Liver (tissue), 8 donors: ENCODE measurements at regions not wholly inside any gene's neighbourhood (a gene's known extent, or its start where the extent isn't known, plus 50 kb on each side); places are given as distances from the start of the nearest gene placed in this dataset.

Experiments
- DNase-seq: peaks from one replicate; pipeline ENCODE4 v3.0.0-alpha.2; 2017; ENCODE audit warnings: low spot score
- H3K27ac ChIP-seq, 2 donors: one replicate each; pipeline ENCODE4 v1.7.0; 2013; ENCODE audit warnings: inconsistent platforms in 2 of 2, low read length in 2 of 2, control low read depth in 1 of 2, low read depth in 1 of 2, mild to moderate bottlenecking in 1 of 2
- H3K27me3 ChIP-seq, 4 donors: one replicate each; pipeline versions ENCODE4 v1.6.1 to v1.7.0; 2013; ENCODE audit warnings: low read length in 3 of 4, inconsistent platforms in 1 of 4, mild to moderate bottlenecking in 1 of 4, moderate library complexity in 1 of 4; ENCODE audit not compliant: control insufficient read depth in 4 of 4, insufficient read depth in 4 of 4
- H3K36me3 ChIP-seq, 4 donors: one replicate each; pipeline versions ENCODE4 v1.6.1 to v1.7.0; 2013; ENCODE audit warnings: low read length in 3 of 4, mild to moderate bottlenecking in 3 of 4, low read depth in 1 of 4, moderate library complexity in 1 of 4; ENCODE audit not compliant: control insufficient read depth in 4 of 4, insufficient read depth in 3 of 4
- H3K4me1 ChIP-seq, 4 donors: one replicate each; pipeline versions ENCODE4 v1.6.1 to v1.7.0; 2013; ENCODE audit warnings: low read length in 3 of 4, mild to moderate bottlenecking in 3 of 4, moderate library complexity in 1 of 4; ENCODE audit not compliant: control insufficient read depth in 4 of 4, insufficient read depth in 4 of 4
- H3K4me3 ChIP-seq, 3 donors: one replicate each; pipeline versions ENCODE4 v1.6.1 to v1.7.0; 2013; ENCODE audit warnings: low read length in 3 of 3, control low read depth in 1 of 3, low read depth in 1 of 3, mild to moderate bottlenecking in 1 of 3
- H3K9ac ChIP-seq, 2 donors: one replicate each; pipeline ENCODE4 v1.7.0; 2013; ENCODE audit warnings: low read length in 2 of 2, mild to moderate bottlenecking in 2 of 2, moderate library complexity in 2 of 2, control low read depth in 1 of 2, low read depth in 1 of 2
- H3K9me3 ChIP-seq, 4 donors: one replicate each; pipeline versions ENCODE4 v1.6.1 to v1.7.0; 2013; ENCODE audit warnings: low read length in 3 of 4; ENCODE audit not compliant: control insufficient read depth in 4 of 4
- EGR1 ChIP-seq, 2 donors: IDR thresholded peaks; 2 replicates each; pipeline ENCODE4 v1.6.1; 2016 to 2018; ENCODE audit warnings: antibody characterized with exemption in 2 of 2, low read depth in 2 of 2
- FOXA1 ChIP-seq: IDR thresholded peaks from 2 replicates; pipeline ENCODE4 v1.6.1; 2016; ENCODE audit warnings: antibody characterized with exemption
- FOXA2 ChIP-seq: IDR thresholded peaks from 2 replicates; pipeline ENCODE4 v1.6.1; 2016; ENCODE audit warnings: antibody characterized with exemption
- GABPA ChIP-seq, 2 donors: IDR thresholded peaks in 1 of 2; conservative IDR thresholded peaks in 1 of 2; 2 replicates each; pipeline ENCODE4 v1.6.1; 2016; ENCODE audit warnings: antibody characterized with exemption in 2 of 2, mild to moderate bottlenecking in 1 of 2, moderate library complexity in 1 of 2
- HNF4A ChIP-seq, 2 donors: conservative IDR thresholded peaks; 2 replicates each; pipeline ENCODE4 v1.6.1; 2016; ENCODE audit warnings: antibody characterized with exemption in 2 of 2, mild to moderate bottlenecking in 2 of 2
- HNF4G ChIP-seq: IDR thresholded peaks from 2 replicates; pipeline ENCODE4 v1.6.1; 2016; ENCODE audit warnings: antibody characterized with exemption
- JUND ChIP-seq, 2 donors: IDR thresholded peaks; 2 replicates each; pipeline ENCODE4 v1.6.1; 2016; ENCODE audit warnings: antibody characterized with exemption in 2 of 2
- NR2F2 ChIP-seq: IDR thresholded peaks from 2 replicates; pipeline ENCODE4 v1.6.1; 2016; ENCODE audit warnings: antibody characterized with exemption
- RAD21 ChIP-seq, 2 donors: IDR thresholded peaks; 2 replicates each; pipeline ENCODE4 v1.6.1; 2016; ENCODE audit warnings: antibody characterized with exemption in 2 of 2, mild to moderate bottlenecking in 2 of 2
- SP1 ChIP-seq: IDR thresholded peaks from 2 replicates; pipeline ENCODE4 v1.6.1; 2018; ENCODE audit warnings: antibody characterized with exemption, mild to moderate bottlenecking
- TAF1 ChIP-seq: conservative IDR thresholded peaks from 2 replicates; pipeline ENCODE4 v1.6.1; 2016; ENCODE audit warnings: antibody characterized with exemption, mild to moderate bottlenecking
- YY1 ChIP-seq: IDR thresholded peaks from 2 replicates; pipeline ENCODE4 v1.6.1; 2016; ENCODE audit warnings: antibody characterized with exemption, mild to moderate bottlenecking
- WGBS: extraction: QIAGEN DNeasy Blood & Tissue Kit; methylation state at CpG from one replicate; pipeline ENCODE4 v1.1.7; 2013; 5-methylcytosine and 5-hydroxymethylcytosine counted together
- TF ChIP-seq, protein P1 (sequence below): IDR thresholded peaks from 2 replicates; pipeline ENCODE4 v1.6.1; 2016; ENCODE audit warnings: antibody characterized with exemption
- TF ChIP-seq, protein P2 (sequence below): fragments of 150-350 bp; IDR thresholded peaks from 2 replicates; pipeline ENCODE4 v1.5.1; 2017; ENCODE audit warnings: improper control_type of control experiment, low read depth, low read length; ENCODE audit not compliant: missing input control
- TF ChIP-seq, protein P3 (sequence below): IDR thresholded peaks from 2 replicates; pipeline ENCODE4 v1.6.1; 2016; ENCODE audit warnings: antibody characterized with exemption
- TF ChIP-seq, protein P4 (sequence below): IDR thresholded peaks from 2 replicates; pipeline ENCODE4 v1.6.1; 2016; ENCODE audit warnings: antibody characterized with exemption, mild to moderate bottlenecking
- TF ChIP-seq, protein P5 (sequence below): IDR thresholded peaks from 2 replicates; pipeline ENCODE4 v1.6.1; 2016; ENCODE audit warnings: antibody characterized with exemption
- donor health status: healthy.
- donor health status: healthy.
- donor health status: healthy.
- donor health status: healthy.
- donor health status: healthy.

DNA sequence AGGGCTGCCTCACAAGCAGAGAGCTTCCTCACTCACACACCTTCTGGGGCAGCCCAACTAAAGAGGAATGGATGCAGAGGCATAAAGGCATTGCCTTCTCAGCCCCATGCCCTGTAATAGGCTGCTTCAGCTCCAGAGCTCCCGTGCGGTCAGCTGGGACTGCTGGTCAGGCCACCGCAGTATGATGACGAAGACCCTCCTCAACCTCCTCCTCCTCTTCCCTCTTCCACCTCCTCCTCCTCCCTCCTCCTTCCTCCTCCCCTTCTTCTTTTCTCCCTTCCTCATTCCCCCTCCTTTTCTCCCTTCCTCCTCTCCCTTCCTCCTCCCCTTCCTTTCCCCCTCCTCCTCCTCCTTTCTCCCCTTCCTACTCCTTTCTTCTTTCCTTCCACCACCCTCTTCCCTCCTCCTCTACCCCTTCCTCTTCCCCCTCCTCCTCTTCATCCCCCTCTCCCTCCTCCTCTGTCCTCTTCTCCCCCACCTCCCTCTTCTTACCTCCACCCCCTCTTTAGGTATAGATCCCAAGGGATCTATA is 465.3 kb upstream of the CDH4 start:
- no peak overlapping the region for H3K4me3 ChIP-seq
- no peak overlapping the region for H3K9ac ChIP-seq
- H3K9me3 ChIP-seq = no peaks in the 10 kb centered on the region
- TF ChIP-seq YY1 (no peak), GABPA (IDR thresholded peaks at IDR 0.05 in 1 of 2, conservative IDR thresholded peaks at IDR 0.05 in 1 of 2) (no peak)
- no peaks in the 10 kb centered on the region for H3K36me3 ChIP-seq
- DNase-seq = no peak
- no peaks in the 10 kb centered on the region for H3K4me1 ChIP-seq
- H3K27ac ChIP-seq = no peak overlapping the region
- H3K27me3 ChIP-seq = peaks cover 0 to 3% (median 0%) of the 10 kb centered on the region in 4 donors
- WGBS = 76% methylated on average over 4 of the region's 4 CpGs

DNA sequence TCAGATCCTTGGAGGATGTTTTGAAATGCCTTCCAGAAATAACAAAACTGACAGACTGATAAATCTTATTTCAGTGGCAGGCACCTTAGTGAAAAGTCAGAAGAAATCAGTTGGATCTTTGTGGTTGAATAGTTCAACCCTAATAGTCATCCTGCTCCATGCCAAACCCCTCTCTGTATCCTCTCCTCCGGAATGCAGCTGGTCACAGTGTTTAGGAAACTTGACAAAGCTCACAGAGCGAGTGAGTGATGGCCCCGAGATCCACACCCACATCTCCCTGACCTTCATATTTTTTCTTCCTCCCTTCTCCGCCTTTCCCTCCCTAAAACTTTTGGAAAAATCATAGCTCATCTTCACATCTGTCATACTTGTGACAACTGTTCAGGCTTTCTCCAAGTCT is 464.8 kb upstream of the CDH4 start:
- peaks cover 0 to 3% (median under 1%) of the 10 kb centered on the region in 4 donors for H3K27me3 ChIP-seq
- 35% methylated on average over 4 of the region's 4 CpGs for WGBS
- no peak overlapping the region for H3K4me3 ChIP-seq
- no peak overlapping the region for H3K9ac ChIP-seq
- TF ChIP-seq, protein P1, sequence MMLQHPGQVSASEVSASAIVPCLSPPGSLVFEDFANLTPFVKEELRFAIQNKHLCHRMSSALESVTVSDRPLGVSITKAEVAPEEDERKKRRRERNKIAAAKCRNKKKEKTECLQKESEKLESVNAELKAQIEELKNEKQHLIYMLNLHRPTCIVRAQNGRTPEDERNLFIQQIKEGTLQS = no peak
- TF ChIP-seq, protein P2, sequence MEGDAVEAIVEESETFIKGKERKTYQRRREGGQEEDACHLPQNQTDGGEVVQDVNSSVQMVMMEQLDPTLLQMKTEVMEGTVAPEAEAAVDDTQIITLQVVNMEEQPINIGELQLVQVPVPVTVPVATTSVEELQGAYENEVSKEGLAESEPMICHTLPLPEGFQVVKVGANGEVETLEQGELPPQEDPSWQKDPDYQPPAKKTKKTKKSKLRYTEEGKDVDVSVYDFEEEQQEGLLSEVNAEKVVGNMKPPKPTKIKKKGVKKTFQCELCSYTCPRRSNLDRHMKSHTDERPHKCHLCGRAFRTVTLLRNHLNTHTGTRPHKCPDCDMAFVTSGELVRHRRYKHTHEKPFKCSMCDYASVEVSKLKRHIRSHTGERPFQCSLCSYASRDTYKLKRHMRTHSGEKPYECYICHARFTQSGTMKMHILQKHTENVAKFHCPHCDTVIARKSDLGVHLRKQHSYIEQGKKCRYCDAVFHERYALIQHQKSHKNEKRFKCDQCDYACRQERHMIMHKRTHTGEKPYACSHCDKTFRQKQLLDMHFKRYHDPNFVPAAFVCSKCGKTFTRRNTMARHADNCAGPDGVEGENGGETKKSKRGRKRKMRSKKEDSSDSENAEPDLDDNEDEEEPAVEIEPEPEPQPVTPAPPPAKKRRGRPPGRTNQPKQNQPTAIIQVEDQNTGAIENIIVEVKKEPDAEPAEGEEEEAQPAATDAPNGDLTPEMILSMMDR = no peak
- TF ChIP-seq, protein P3, sequence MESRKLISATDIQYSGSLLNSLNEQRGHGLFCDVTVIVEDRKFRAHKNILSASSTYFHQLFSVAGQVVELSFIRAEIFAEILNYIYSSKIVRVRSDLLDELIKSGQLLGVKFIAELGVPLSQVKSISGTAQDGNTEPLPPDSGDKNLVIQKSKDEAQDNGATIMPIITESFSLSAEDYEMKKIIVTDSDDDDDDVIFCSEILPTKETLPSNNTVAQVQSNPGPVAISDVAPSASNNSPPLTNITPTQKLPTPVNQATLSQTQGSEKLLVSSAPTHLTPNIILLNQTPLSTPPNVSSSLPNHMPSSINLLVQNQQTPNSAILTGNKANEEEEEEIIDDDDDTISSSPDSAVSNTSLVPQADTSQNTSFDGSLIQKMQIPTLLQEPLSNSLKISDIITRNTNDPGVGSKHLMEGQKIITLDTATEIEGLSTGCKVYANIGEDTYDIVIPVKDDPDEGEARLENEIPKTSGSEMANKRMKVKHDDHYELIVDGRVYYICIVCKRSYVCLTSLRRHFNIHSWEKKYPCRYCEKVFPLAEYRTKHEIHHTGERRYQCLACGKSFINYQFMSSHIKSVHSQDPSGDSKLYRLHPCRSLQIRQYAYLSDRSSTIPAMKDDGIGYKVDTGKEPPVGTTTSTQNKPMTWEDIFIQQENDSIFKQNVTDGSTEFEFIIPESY = no peak
- no peak for TF ChIP-seq HNF4A (conservative IDR thresholded peaks at IDR 0.05)
- no peak for TF ChIP-seq JUND (IDR thresholded peaks at IDR 0.05)
- no peak for TF ChIP-seq YY1
- TF ChIP-seq NR2F2 = no peak
- no peak for TF ChIP-seq HNF4G
- TF ChIP-seq EGR1 (IDR thresholded peaks at IDR 0.05; ENCODE audit: low read depth in 2 of 2) = no peak
- TF ChIP-seq GABPA (IDR thresholded peaks at IDR 0.05 in 1 of 2, conservative IDR thresholded peaks at IDR 0.05 in 1 of 2) = no peak
- TF ChIP-seq RAD21 (IDR thresholded peaks at IDR 0.05) = no peak
- TF ChIP-seq TAF1 = no peak
- TF ChIP-seq SP1 = no peak
- no peak for TF ChIP-seq FOXA2
- DNase-seq = no peak
- H3K27ac ChIP-seq = no peak overlapping the region
- H3K9me3 ChIP-seq = no peaks in the 10 kb centered on the region
- H3K36me3 ChIP-seq = no peaks in the 10 kb centered on the region
- no peaks in the 10 kb centered on the region for H3K4me1 ChIP-seq

DNA sequence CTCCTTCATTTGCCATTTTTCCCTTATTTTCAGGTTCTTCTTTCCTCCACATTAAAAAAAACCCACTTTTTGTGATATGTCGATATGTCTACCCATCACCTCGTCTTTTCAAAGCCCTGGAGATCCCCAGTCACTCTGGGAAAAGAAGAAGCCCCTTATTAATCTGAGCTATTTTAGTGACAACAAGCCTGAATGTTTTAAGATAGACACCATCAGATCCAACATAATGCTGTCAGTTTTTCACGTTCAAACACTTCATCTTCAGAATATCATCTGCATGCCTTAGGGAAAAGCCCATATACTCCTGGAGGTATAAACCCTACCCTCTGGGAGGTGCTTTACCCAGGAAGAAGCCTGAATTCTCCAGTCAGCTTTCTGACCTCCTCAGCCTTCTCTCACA is 464.0 kb upstream of the CDH4 start:
- H3K27me3 ChIP-seq = peaks cover 0 to 4% (median 0%) of the 10 kb centered on the region in 4 donors
- H3K4me3 ChIP-seq = no peak overlapping the region
- WGBS = 59% methylated on average over 3 of the region's 3 CpGs
- H3K4me1 ChIP-seq = no peaks in the 10 kb centered on the region
- no peaks in the 10 kb centered on the region for H3K36me3 ChIP-seq
- H3K9ac ChIP-seq = no peak overlapping the region
- no peaks in the 10 kb centered on the region for H3K9me3 ChIP-seq
- DNase-seq = no peak
- no peak overlapping the region for H3K27ac ChIP-seq
- TF ChIP-seq, protein P4, sequence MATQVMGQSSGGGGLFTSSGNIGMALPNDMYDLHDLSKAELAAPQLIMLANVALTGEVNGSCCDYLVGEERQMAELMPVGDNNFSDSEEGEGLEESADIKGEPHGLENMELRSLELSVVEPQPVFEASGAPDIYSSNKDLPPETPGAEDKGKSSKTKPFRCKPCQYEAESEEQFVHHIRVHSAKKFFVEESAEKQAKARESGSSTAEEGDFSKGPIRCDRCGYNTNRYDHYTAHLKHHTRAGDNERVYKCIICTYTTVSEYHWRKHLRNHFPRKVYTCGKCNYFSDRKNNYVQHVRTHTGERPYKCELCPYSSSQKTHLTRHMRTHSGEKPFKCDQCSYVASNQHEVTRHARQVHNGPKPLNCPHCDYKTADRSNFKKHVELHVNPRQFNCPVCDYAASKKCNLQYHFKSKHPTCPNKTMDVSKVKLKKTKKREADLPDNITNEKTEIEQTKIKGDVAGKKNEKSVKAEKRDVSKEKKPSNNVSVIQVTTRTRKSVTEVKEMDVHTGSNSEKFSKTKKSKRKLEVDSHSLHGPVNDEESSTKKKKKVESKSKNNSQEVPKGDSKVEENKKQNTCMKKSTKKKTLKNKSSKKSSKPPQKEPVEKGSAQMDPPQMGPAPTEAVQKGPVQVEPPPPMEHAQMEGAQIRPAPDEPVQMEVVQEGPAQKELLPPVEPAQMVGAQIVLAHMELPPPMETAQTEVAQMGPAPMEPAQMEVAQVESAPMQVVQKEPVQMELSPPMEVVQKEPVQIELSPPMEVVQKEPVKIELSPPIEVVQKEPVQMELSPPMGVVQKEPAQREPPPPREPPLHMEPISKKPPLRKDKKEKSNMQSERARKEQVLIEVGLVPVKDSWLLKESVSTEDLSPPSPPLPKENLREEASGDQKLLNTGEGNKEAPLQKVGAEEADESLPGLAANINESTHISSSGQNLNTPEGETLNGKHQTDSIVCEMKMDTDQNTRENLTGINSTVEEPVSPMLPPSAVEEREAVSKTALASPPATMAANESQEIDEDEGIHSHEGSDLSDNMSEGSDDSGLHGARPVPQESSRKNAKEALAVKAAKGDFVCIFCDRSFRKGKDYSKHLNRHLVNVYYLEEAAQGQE = no peak
- TF ChIP-seq FOXA1 (no peak), JUND (IDR thresholded peaks at IDR 0.05) (no peak), RAD21 (IDR thresholded peaks at IDR 0.05) (no peak), SP1 (no peak), TAF1 (no peak), HNF4A (conservative IDR thresholded peaks at IDR 0.05) (no peak), NR2F2 (no peak), HNF4G (no peak), FOXA2 (no peak)
- TF ChIP-seq, protein P5, sequence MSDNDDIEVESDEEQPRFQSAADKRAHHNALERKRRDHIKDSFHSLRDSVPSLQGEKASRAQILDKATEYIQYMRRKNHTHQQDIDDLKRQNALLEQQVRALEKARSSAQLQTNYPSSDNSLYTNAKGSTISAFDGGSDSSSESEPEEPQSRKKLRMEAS = no peak
- TF ChIP-seq, protein P3 = no peak
- TF ChIP-seq, protein P1 = no peak
